Right lobe of liver (tissue), 6 donors: ENCODE measurements at regions not wholly inside any gene's neighbourhood (a gene's known extent, or its start where the extent isn't known, plus 50 kb on each side); places are given as distances from the start of the nearest gene placed in this dataset.

Experiments
- ATAC-seq, 4 donors: fragments of 200-7000 bp; cut with Tn5 transposase; one replicate each; pipeline ENCODE4 v1.9.1; 2020; ENCODE audit warnings: mild to moderate bottlenecking in 4 of 4, moderate library complexity in 4 of 4
- DNase-seq, 3 donors: peaks; one replicate each; pipeline ENCODE4 v3.0.0-alpha.2; 2020
- H3K27ac ChIP-seq, 3 donors: fragments of 200-600 bp; one replicate each; pipeline ENCODE4 v1.8.0; 2022
- H3K27me3 ChIP-seq, 2 donors: fragments of 200-600 bp; one replicate each; pipeline ENCODE4 v1.8.0; 2022
- H3K36me3 ChIP-seq, 4 donors: fragments of 200-600 bp; sonication (generic) in 1 of 4; one replicate each; pipeline versions ENCODE4 v1.5.1 to v1.8.0; 2017 to 2022; ENCODE audit warnings: control low read depth in 1 of 4
- H3K4me1 ChIP-seq, 4 donors: fragments of 200-600 bp; sonication (generic) in 1 of 4; one replicate each; pipeline versions ENCODE4 v1.5.1 to v1.8.0; 2017 to 2022; ENCODE audit warnings: control low read depth in 1 of 4
- H3K4me3 ChIP-seq, 3 donors: fragments of 200-600 bp; one replicate each; pipeline ENCODE4 v1.8.0; 2022
- H3K9me3 ChIP-seq, 4 donors: fragments of 200-600 bp; sonication (generic) in 1 of 4; one replicate each; pipeline versions ENCODE4 v1.5.1 to v1.8.0; 2017 to 2022; ENCODE audit warnings: control low read depth in 1 of 4
- CTCF ChIP-seq, 4 donors: fragments of 200-600 bp in 3 of 4; fragments of 450-650 bp in 1 of 4; IDR thresholded peaks; one replicate each; pipeline versions ENCODE4 v1.5.1 to v1.8.0; 2016 to 2022; ENCODE audit warnings: antibody characterized with exemption in 4 of 4, mild to moderate bottlenecking in 2 of 4
- POLR2A ChIP-seq: fragments of 450-650 bp; IDR thresholded peaks from one replicate; pipeline ENCODE4 v1.6.1; 2017; ENCODE audit warnings: antibody characterized with exemption, mild to moderate bottlenecking
- WGBS: methylation state at CpG from one replicate; pipeline ENCODE4 v1.1.6; 2018; ENCODE audit warnings: low coverage, low lambda C conversion rate; ENCODE audit not compliant: insufficient coverage; ENCODE audit errors: missing lambda C conversion rate; 5-methylcytosine and 5-hydroxymethylcytosine counted together
- intact Hi-C, 2 donors: fragments of 100-400 bp; cut with DNase I; formaldehyde crosslinking; loops; one replicate each; pipeline versions ENCODE4 v1.11.2 to v1.14.1; 2022
- donor health status: DM: no; HTN: yes; CAD: no.
- donor health status: DM: no; HTN: no; CAD: no.
- donor health status: DM: no; HTN: no; CAD: no.
- donor health status: DM: no; HTN: yes; CAD: no.
- donor health status: DM: no; HTN: yes; CAD: no.

- 20% methylated on average over 1 of the region's 1 CpG for WGBS
- H3K36me3 ChIP-seq: no peaks in the 10 kb centered on the region
- no peak overlapping the region for H3K27ac ChIP-seq
- no peak overlapping the region for H3K4me3 ChIP-seq
- no peaks in the 10 kb centered on the region for H3K9me3 ChIP-seq
- intact Hi-C loops: no loop called here
- H3K4me1 ChIP-seq: no peaks in the 10 kb centered on the region
- no peaks in the 10 kb centered on the region for H3K27me3 ChIP-seq
- no peak for ATAC-seq
- DNase-seq: no peak
- TF ChIP-seq POLR2A (no peak), CTCF (IDR thresholded peaks at IDR 0.05) (no peak)
Measured at GRCh38 chr12:63403256-63403655, 252.3 kb upstream of the AVPR1A start.

DNA sequence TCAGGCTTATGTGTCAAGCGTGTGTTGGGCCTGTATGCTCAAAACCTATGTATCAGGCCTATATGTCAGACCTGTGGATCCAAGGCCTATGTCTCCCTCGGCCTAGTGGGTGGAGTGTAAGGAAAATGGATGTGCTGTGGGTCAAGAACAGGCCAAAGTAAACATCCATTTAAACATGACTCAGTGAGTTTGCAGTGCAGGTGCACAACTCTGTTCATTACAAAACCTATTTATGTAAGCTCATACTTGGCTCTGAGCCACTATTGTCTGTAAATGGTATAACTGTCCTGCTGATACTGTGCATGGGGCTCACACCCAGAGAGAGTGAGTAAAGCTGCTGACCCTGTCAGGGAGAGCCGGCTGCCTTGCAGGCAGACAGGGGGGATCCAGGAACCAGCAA lies 249.7 kb upstream of the AVPR1A start:
- no peaks in the 10 kb centered on the region for H3K9me3 ChIP-seq
- H3K36me3 ChIP-seq: no peaks in the 10 kb centered on the region
- ATAC-seq: no peak
- 85% methylated on average over 2 of the region's 3 CpGs for WGBS
- TF ChIP-seq POLR2A (no peak), CTCF (IDR thresholded peaks at IDR 0.05) (no peak)
- no peaks in the 10 kb centered on the region for H3K4me1 ChIP-seq
- no peak overlapping the region for H3K4me3 ChIP-seq
- H3K27me3 ChIP-seq: no peaks in the 10 kb centered on the region
- intact Hi-C loops: no loop called here
- no peak for DNase-seq
- H3K27ac ChIP-seq: no peak overlapping the region

GRCh38 chr12:63400318-63400717 lies 249.3 kb upstream of the AVPR1A start:
- intact Hi-C loops: no loop called here
- no peak for TF ChIP-seq CTCF (IDR thresholded peaks at IDR 0.05)
- no peak for TF ChIP-seq POLR2A
- DNase-seq (no peak), ATAC-seq (peak in 1 of 4 donors; percentile 13)
- Histone ChIP-seq H3K36me3 (no peaks in the 10 kb centered on the region), H3K27ac (no peak overlapping the region), H3K4me1 (no peaks in the 10 kb centered on the region), H3K9me3 (no peaks in the 10 kb centered on the region), H3K27me3 (no peaks in the 10 kb centered on the region), H3K4me3 (no peak overlapping the region)
- no CpG with 5 or more reads among the region's 2 CpGs for WGBS

- intact Hi-C loops: no loop called here
- no peak overlapping the region for H3K4me3 ChIP-seq
- H3K9me3 ChIP-seq: no peaks in the 10 kb centered on the region
- DNase-seq (no peak), ATAC-seq (no peak)
- no peaks in the 10 kb centered on the region for H3K4me1 ChIP-seq
- TF ChIP-seq POLR2A (no peak), CTCF (IDR thresholded peaks at IDR 0.05) (no peak)
- no peaks in the 10 kb centered on the region for H3K27me3 ChIP-seq
- WGBS: 93% methylated on average over 4 of the region's 4 CpGs
- no peak overlapping the region for H3K27ac ChIP-seq
- H3K36me3 ChIP-seq: no peaks in the 10 kb centered on the region
Measured at GRCh38 chr12:63397807-63398206, 246.8 kb upstream of the AVPR1A start.

GRCh38 chr12:63396135-63396534 lies 245.1 kb upstream of the AVPR1A start:
- intact Hi-C loops: no loop called here
- Histone ChIP-seq H3K4me1 (no peaks in the 10 kb centered on the region), H3K27ac (no peak overlapping the region), H3K27me3 (no peaks in the 10 kb centered on the region), H3K9me3 (no peaks in the 10 kb centered on the region), H3K36me3 (no peaks in the 10 kb centered on the region), H3K4me3 (no peak overlapping the region)
- DNase-seq (no peak), ATAC-seq (no peak)
- TF ChIP-seq POLR2A (no peak), CTCF (IDR thresholded peaks at IDR 0.05) (no peak)
- WGBS: 78% methylated on average over 3 of the region's 3 CpGs
